ENCODE measurements at regions not wholly inside any gene's neighbourhood (a gene's known extent, or its start where the extent isn't known, plus 50 kb on each side); places are given as distances from the start of the nearest gene placed in this dataset.

- Histone ChIP-seq H4K20me1 (ENCODE audit: control insufficient read depth, insufficient read depth, insufficient read length) (no peaks in the 10 kb centered on the region), H4K8ac (replicated peaks; ENCODE audit: insufficient read length, low read depth, low read length) (no peak overlapping the region), H2AK5ac (ENCODE audit: insufficient read length, low read length) (no peak overlapping the region), H3K23me2 (ENCODE audit: insufficient read length, low read depth, low read length, poor library complexity, severe bottlenecking) (no peaks in the 10 kb centered on the region), H3T11ph (ENCODE audit: low read length) (no peak overlapping the region), H4K91ac (ENCODE audit: insufficient read length, low read depth, low read length) (no peak overlapping the region), H4K5ac (ENCODE audit: insufficient read length, low read depth, low read length) (no peak overlapping the region), H2BK12ac (ENCODE audit: insufficient read length, low read depth, low read length) (no peak overlapping the region), H3K79me1 (ENCODE audit: insufficient read depth, low read depth, low read length, poor library complexity, severe bottlenecking) (no peaks in the 10 kb centered on the region), H3K4ac (ENCODE audit: low read depth, low read length) (no peak overlapping the region), H3K79me2 (ENCODE audit: insufficient read depth, low read length) (no peaks in the 10 kb centered on the region), H2AFZ (ENCODE audit: low read length) (no peak overlapping the region), H3K23ac (ENCODE audit: insufficient read length, low read depth, low read length) (no peak overlapping the region), H2BK5ac (ENCODE audit: insufficient read length, low read length) (no peak overlapping the region), H2BK15ac (ENCODE audit: low read depth, low read length) (no peak overlapping the region), H3K9me3 (ENCODE audit: control insufficient read depth, low read depth, low read length) (no peaks in the 10 kb centered on the region), H2BK120ac (ENCODE audit: low read depth, low read length, poor library complexity, severe bottlenecking) (no peak overlapping the region), H3K18ac (ENCODE audit: insufficient read length, low read depth, low read length) (no peak overlapping the region), H3K4me2 (ENCODE audit: insufficient read depth, insufficient read length, low read length) (no peak overlapping the region), H2BK20ac (ENCODE audit: low read depth, low read length, poor library complexity, severe bottlenecking) (no peak overlapping the region), H3K9ac (ENCODE audit: extremely low read depth, insufficient read length, low read length) (no peak overlapping the region), H3K14ac (ENCODE audit: insufficient read depth, low read length) (no peak overlapping the region), H3K4me1 (ENCODE audit: insufficient read depth, low read length) (no peaks in the 10 kb centered on the region), H3K27ac (ENCODE audit: insufficient read length, low read depth, low read length) (no peak overlapping the region), H3K56ac (ENCODE audit: insufficient read length, low read depth, low read length) (no peak overlapping the region), H3K27me3 (ENCODE audit: insufficient read depth, low read length) (no peaks in the 10 kb centered on the region)
- Mint-ChIP-seq H3K9me3 (peaks cover 16 to 22% of the 10 kb centered on the region in 2 experiments), H3K4me3 (no peak overlapping the region), H3K27ac (no peak overlapping the region), H3K4me1 (peaks cover 3% of the 10 kb centered on the region in 2 experiments; a peak in 2 of 4 replicates), H3K27me3 (ENCODE audit: low read depth) (no peaks in the 10 kb centered on the region), H3K36me3 (ENCODE audit: insufficient read depth in 1 of 3, low read depth in 3 of 3) (peaks cover 11 to 27% (median 15%) of the 10 kb centered on the region in 3 experiments)
- DNase-seq: no peak
- no CpG with 5 or more reads among the region's 1 CpG for WGBS (ENCODE audit: extremely low coverage, insufficient read length, low lambda C conversion rate)
- TF ChIP-seq CTCF (conservative IDR thresholded peaks at IDR 0.05): no peak
Observed at GRCh38 chr13:80265348-80265747, 75.6 kb downstream of the SPRY2 start.
